ENCODE measurements at regions not wholly inside any gene's neighbourhood (a gene's known extent, or its start where the extent isn't known, plus 50 kb on each side); places are given as distances from the start of the nearest gene placed in this dataset.

DNA sequence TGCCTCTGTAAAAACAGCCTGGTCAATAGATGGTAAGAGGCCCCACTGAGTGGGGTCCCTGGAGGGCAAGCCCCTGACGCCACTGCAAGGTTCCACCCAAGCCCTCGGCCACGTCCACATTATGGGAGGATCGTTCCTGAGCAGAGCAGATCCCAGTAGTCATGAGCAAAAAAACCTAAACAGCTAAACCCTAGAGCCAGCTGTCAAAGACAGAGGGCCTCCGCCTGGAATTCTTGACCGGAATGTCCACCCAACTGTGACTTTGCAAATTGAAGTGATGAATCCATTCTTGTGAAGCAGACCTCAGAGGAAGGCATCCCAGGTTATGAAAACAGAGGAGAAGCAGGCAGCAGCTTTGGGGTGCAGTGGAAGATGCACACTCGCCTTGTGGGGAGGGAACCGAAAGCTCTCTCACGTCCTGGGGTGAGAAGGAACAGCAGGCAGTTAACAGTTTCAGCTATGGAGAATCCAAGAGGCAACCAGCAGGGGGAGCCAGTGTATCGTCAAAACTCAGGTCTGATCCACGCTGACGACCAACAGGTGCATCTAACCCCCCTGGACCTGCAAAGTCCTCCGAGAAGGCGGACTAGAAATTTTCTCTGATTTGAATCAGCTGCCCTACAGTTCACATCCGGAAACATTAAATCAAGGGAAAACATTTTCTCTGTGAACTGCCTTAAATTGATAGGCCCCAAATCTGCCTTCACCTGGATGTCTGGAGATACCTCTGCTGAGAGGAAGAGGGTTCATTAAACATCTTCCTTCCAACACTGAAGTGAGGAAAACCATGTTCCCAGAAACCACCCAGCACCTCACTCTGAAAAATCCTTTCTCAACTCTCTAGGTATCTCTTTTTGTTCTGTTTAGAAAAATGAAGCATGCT lies 139.1 kb upstream of the PFKP start:
- TF ChIP-seq, protein P1, sequence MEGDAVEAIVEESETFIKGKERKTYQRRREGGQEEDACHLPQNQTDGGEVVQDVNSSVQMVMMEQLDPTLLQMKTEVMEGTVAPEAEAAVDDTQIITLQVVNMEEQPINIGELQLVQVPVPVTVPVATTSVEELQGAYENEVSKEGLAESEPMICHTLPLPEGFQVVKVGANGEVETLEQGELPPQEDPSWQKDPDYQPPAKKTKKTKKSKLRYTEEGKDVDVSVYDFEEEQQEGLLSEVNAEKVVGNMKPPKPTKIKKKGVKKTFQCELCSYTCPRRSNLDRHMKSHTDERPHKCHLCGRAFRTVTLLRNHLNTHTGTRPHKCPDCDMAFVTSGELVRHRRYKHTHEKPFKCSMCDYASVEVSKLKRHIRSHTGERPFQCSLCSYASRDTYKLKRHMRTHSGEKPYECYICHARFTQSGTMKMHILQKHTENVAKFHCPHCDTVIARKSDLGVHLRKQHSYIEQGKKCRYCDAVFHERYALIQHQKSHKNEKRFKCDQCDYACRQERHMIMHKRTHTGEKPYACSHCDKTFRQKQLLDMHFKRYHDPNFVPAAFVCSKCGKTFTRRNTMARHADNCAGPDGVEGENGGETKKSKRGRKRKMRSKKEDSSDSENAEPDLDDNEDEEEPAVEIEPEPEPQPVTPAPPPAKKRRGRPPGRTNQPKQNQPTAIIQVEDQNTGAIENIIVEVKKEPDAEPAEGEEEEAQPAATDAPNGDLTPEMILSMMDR (IDR thresholded peaks at IDR 0.05; ENCODE audit: insufficient read depth, low read length) = peak; percentile 77
- peak overlapping the region; percentile 40 for H3K4me3 ChIP-seq (ENCODE audit: low read depth, low read length)
- DNase-seq (ENCODE audit: low read depth) = peak; percentile 70

DNA sequence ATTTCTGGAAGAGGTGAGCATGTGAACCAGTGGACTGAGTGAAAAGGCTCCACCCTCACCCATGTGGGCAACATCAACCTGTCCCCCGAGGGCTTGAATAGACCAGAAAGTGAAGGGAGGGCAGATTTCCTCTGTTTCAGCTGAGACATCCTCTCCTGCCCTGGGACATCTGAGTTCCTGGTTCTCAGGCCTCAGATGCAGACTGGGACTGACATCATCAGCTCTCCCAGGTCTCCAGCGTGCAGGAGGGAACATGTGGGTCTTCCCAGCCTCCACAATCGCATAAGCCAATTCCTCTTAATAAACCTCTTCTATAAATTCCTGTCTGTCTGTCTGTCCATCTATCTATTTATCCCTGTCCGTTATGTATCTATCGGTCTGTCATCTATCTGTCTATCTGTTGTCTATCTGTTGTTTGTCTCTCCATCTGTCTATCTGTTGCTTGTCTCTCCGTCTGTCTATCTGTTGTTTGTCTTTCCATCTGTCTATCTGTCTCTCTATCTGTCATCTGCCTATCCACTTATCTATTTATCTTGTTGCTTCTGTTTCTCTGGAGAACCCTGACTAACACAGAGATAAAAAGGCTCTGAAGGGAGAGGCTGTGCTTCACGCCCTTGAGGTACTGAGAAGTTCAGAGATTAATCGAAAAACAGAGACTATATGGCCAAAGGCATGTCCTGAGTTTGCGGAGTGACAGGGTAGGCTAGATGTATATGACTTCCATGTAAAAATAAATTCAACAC lies 140.3 kb upstream of the PFKP start:
- TF ChIP-seq, protein P1 (IDR thresholded peaks at IDR 0.05; ENCODE audit: insufficient read depth, low read length) = no peak
- no peak for DNase-seq (ENCODE audit: low read depth)
- H3K4me3 ChIP-seq (ENCODE audit: low read depth, low read length) = no peak overlapping the region

DNA sequence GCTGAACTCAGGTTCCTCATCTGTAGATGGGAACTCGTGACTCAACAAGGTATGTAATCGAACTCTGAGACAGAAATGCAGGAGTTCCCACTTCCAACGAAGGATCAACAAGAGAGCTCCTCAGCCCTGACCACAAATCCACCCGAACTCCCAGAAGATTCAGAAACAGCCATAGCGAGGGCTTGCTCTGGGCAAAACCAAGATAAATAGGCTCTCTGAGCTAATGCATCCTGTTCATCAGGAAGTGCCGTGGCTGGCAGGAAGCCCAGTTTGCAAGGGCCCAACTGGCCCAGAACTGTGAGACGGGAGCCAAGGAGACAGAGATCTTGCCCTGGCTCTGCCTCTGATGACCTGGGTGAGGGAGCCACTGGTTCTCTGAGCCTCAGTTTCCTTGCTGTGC lies 141.7 kb upstream of the PFKP start:
- no peak overlapping the region for H3K4me3 ChIP-seq (ENCODE audit: low read depth, low read length)
- TF ChIP-seq, protein P1 (IDR thresholded peaks at IDR 0.05; ENCODE audit: insufficient read depth, low read length) = no peak
- peak; percentile 49 for DNase-seq (ENCODE audit: low read depth)

DNA sequence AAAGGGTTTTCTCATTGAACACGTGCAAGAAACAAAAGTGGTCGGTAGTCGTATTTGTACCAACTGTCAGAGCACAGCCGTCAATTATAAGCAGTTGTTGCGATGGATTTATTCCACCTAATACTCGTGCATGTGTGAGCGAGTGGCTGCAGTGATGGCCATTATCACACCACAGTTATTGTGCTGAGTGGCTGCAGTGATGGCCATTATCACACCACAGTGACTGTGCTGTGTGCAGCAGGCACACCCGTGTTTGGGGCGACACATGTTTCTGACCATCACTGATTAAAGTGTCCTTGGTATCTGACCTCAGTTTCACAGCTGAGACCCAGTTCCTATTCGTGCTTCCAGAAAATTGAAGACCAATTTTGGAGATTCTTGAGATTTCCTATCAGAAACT lies 142.9 kb upstream of the PFKP start:
- no peak for DNase-seq (ENCODE audit: low read depth)
- H3K4me3 ChIP-seq (ENCODE audit: low read depth, low read length) = no peak overlapping the region
- TF ChIP-seq, protein P1 (IDR thresholded peaks at IDR 0.05; ENCODE audit: insufficient read depth, low read length) = no peak

DNA sequence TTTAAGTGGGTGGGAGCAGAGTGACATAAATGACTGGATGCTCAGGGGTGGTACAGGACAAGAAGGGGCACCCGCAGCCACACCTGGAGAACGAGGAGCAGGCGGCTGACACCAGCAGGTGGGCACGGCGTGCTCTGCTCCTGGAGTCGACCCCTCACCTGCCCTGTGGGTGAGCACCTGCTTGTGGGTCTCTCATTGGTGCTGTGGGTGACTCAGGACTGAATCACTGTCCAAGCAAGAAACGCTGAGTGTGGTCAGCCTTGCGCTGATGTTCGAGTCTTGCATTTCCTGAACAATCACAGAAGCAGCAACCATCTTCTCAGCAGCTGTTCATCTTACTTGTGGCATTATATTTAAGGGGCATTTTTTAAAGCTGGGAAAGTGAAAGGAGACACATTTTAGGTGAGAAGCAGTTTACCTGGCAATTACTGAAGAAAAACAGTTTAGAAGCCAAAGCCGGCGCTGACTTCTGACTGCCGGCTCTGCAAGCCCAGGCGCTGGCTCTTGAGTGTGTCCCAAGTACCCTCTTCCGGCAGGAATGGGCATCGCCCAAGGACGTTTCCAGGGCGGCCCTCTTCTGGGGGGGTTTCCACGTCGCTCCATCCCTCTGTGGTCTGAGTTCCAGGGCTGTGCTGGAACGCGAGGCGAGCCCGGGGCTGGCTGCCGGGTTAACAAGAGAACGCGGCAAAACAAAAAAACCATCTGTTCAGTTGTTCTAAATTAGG lies 145.2 kb upstream of the PFKP start:
- TF ChIP-seq, protein P1 (IDR thresholded peaks at IDR 0.05; ENCODE audit: insufficient read depth, low read length) = no peak
- DNase-seq (ENCODE audit: low read depth) = no peak
- H3K4me3 ChIP-seq (ENCODE audit: low read depth, low read length) = no peak overlapping the region

DNA sequence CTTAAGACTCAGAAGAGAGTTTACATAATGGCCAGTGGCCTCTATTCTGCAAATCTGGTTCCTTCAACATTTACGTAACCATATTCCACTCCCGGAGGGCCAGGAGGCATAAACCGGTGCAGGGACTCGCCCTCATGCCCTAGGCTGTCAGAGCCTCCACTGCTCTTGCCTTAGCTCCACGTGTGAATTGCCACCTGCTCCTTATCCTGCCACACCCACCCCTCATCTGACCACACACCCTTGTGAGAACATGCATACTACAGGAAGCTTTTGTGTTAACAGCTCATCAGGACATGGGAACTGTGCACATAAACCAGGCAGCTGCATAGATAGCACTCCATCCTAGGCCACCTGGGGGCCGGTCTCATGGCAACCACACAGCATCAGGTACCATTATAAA lies 146.7 kb upstream of the PFKP start:
- H3K4me3 ChIP-seq (ENCODE audit: low read depth, low read length) = no peak overlapping the region
- DNase-seq (ENCODE audit: low read depth) = no peak
- TF ChIP-seq, protein P1 (IDR thresholded peaks at IDR 0.05; ENCODE audit: insufficient read depth, low read length) = no peak
